ENCODE measurements at regions not wholly inside any gene's neighbourhood (a gene's known extent, or its start where the extent isn't known, plus 50 kb on each side); places are given as distances from the start of the nearest gene placed in this dataset.

DNA sequence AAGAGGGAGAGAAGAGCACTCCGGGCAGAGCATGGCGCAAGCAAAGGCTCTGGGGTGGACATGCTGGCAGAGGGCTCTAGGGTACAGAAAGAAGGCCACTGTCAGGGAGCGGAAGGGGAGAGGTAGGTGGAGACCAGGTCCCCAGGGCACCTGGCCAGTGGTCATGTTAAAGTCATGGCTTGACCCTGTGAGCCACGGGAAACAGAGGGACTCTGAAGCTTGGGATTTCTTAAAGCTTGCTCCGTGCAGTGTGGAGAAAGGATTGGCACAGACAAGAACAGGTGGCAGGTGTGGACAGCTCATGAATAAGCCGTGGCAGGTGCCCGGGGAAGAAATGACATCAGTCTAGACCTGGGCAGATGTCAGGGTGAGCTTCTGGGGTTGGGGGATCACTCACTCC is 413.8 kb downstream of the BCL11B start:
- Mint-ChIP-seq H3K36me3 (no peaks in the 10 kb centered on the region), H3K9me3 (peaks cover 7% of the 10 kb centered on the region), H3K27me3 (no peaks in the 10 kb centered on the region), H3K4me3 (no peak overlapping the region), H3K27ac (no peak overlapping the region), H3K4me1 (no peaks in the 10 kb centered on the region)
- no peak for ATAC-seq

DNA sequence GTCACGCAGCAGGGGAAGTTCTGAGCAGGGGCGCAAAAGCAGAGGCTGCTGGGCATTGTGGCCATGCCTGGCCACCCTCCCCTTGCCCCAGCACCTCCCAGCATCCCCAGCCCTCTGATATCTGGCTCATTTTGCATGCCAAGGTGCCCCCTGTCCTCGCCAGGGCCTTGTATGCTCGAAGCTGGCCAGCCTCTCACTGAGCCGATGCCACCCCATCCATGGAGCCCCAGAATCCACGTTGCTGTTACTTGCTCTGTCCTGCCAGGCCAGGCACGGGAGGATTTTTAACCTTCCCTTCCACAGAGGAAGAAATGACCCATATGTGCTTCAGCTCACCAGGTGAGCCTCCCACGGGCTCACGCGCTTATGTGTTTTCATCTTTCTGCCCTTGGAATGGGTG is 413.4 kb downstream of the BCL11B start:
- ATAC-seq: no peak
- H3K36me3 Mint-ChIP-seq: no peaks in the 10 kb centered on the region
- no peak overlapping the region for H3K4me3 Mint-ChIP-seq
- no peak overlapping the region for H3K27ac Mint-ChIP-seq
- H3K9me3 Mint-ChIP-seq: peaks cover 7% of the 10 kb centered on the region
- no peaks in the 10 kb centered on the region for H3K27me3 Mint-ChIP-seq
- no peaks in the 10 kb centered on the region for H3K4me1 Mint-ChIP-seq

DNA sequence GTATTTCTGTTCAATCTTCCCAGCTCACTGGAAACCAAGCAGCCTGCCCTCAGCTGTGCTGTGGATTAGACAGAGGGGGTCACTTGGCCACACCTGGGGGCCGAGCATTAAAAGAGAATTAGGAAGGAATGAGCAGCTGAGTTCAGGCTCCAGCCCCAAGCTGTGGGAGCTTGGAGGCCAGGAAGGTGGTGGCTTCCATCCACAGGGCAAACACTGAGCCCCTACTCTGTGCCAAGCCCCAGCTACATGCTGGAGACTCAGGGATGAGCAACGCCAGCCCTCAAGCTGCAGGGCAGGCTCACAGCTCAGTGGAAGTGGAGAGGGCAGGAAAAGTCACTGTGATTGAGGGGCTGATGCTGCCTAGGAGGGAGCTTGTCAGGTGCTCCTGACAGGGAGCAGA is 412.7 kb downstream of the BCL11B start:
- no peaks in the 10 kb centered on the region for H3K36me3 Mint-ChIP-seq
- no peak overlapping the region for H3K4me3 Mint-ChIP-seq
- H3K9me3 Mint-ChIP-seq: peaks cover 5% of the 10 kb centered on the region
- no peaks in the 10 kb centered on the region for H3K27me3 Mint-ChIP-seq
- no peak overlapping the region for H3K27ac Mint-ChIP-seq
- no peaks in the 10 kb centered on the region for H3K4me1 Mint-ChIP-seq
- ATAC-seq: no peak

DNA sequence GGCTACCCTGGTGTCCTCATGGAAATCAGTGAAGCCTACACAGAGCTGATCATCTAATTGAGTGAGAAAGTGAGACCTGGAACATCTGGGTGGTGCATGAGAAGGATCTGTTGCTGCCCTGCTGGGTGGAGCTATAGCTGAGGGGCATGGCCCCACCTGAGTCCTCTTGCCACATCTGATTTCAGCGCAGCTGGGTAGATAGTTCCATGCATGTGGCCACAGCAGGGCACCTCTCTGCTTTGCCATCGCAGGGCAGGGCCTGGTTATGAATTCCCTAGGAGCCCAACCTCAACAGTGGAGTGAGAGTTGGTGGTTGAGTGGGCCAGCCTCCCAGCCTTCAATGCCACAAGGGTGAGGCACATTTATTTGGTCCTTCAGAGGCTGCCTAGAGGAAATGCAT is 407.8 kb downstream of the BCL11B start:
- H3K36me3 Mint-ChIP-seq: no peaks in the 10 kb centered on the region
- H3K27me3 Mint-ChIP-seq: no peaks in the 10 kb centered on the region
- ATAC-seq: no peak
- no peaks in the 10 kb centered on the region for H3K9me3 Mint-ChIP-seq
- no peaks in the 10 kb centered on the region for H3K4me1 Mint-ChIP-seq
- H3K4me3 Mint-ChIP-seq: no peak overlapping the region
- no peak overlapping the region for H3K27ac Mint-ChIP-seq

DNA sequence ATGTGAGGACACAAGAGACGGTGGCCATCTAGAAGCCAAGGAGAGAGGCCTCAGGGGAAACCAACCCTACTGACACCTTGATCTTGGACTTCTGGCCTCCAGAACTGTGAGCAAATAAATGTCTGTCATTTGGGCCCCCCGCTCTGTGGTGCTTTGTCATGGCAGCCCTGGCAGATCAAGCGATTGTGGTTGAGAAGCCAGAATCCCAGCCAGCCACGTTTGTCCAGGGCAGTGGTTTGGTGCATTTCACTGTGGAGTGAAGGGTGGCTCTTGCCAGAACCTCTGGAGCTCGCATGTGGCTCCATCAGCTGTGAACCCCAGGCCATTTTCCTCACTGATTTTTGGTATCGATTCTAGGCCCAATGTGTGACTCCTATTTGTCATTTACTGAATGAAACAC is 404.9 kb downstream of the BCL11B start:
- ATAC-seq: no peak
- no peaks in the 10 kb centered on the region for H3K4me1 Mint-ChIP-seq
- H3K4me3 Mint-ChIP-seq: no peak overlapping the region
- H3K27me3 Mint-ChIP-seq: no peaks in the 10 kb centered on the region
- no peaks in the 10 kb centered on the region for H3K9me3 Mint-ChIP-seq
- H3K36me3 Mint-ChIP-seq: no peaks in the 10 kb centered on the region
- H3K27ac Mint-ChIP-seq: no peak overlapping the region

DNA sequence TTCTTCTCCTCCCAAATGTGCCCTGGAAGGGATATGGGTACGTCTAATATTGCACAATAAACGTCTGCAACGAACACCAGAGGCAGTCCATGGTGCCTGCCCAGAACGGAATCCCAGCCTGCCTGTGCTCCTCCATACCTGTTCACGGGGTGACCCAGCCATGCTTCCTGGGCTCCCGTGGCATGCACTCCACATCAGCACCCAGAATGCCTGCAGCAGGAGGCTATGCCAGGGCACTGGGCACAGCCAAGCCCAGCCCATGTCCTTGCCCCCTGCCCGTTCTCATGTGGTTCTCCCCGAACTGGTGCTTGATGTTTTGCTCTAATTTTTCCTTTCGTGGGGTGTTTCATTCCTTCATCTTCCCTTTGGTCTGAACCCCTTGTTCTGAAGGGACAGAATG is 404.3 kb downstream of the BCL11B start:
- Mint-ChIP-seq H3K9me3 (no peaks in the 10 kb centered on the region), H3K4me3 (no peak overlapping the region), H3K4me1 (no peaks in the 10 kb centered on the region), H3K27ac (no peak overlapping the region), H3K36me3 (no peaks in the 10 kb centered on the region), H3K27me3 (no peaks in the 10 kb centered on the region)
- no peak for ATAC-seq

DNA sequence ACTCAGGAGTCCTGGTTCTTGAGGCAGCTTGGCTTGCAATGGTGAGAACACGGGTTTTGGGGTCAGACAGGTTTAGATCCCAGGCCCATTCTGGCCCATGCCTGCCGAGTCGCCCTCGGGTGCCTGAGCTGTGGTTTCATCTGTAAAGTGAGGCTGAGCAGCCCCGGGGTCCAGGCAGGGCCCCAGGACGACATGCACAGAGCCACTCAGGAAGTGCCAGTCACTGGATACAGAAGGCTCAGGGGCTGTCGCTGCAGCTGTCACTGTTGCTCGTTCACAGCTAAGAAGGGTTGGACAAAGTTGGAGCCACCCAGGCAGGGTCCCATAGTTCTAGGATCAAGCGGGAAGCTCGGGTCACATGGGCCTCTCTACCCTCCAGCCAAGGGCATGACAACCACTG is 403.1 kb downstream of the BCL11B start:
- no peak for ATAC-seq
- H3K4me1 Mint-ChIP-seq: no peaks in the 10 kb centered on the region

DNA sequence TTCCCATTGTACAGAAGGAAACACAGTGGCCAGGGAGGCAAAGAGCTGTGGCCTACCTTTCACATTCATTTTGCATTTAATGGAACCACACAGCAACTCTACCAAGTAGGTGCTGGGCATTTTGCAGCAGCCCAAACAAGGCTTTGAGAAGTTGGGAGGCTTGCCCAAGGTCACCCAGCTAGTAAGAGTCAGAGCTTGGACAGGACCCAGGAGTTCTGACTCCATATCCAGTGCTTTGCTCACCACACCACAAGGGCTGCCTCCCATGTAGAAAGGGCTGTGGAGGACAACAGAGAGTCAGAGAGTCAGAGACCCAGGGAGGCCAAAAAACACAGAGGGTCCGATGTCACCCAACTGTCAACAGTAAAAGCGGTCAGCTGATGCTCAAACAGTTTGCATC is 400.2 kb downstream of the BCL11B start:
- ATAC-seq: no peak
- H3K9me3 Mint-ChIP-seq: peaks cover 6% of the 10 kb centered on the region
- no peaks in the 10 kb centered on the region for H3K36me3 Mint-ChIP-seq
- H3K4me3 Mint-ChIP-seq: no peak overlapping the region
- no peaks in the 10 kb centered on the region for H3K4me1 Mint-ChIP-seq
- no peak overlapping the region for H3K27ac Mint-ChIP-seq
- no peaks in the 10 kb centered on the region for H3K27me3 Mint-ChIP-seq

More for the DNA sequence above, 403.1 kb downstream of the BCL11B start:
- H3K4me3 Mint-ChIP-seq: no peak overlapping the region
- H3K9me3 Mint-ChIP-seq: peaks cover 6% of the 10 kb centered on the region
- H3K27me3 Mint-ChIP-seq: no peaks in the 10 kb centered on the region
- H3K36me3 Mint-ChIP-seq: no peaks in the 10 kb centered on the region
- no peak overlapping the region for H3K27ac Mint-ChIP-seq

DNA sequence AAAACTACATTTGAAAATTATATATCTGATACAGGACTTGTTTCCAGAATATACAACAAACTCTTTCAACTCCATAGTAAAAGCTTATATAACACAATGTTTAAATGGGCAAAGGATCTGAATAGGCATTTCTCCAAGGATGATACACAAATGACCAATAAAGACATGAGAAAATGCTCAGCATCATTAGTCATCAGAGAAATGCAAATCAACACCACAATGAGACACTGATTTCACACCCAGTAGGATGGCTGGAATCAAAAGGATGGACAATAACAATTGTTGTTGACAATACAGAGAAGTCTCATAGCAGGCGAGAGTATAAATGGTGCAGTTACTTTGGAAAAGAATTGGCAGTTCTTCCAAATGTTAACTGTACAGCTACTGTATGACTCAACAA is 394.9 kb downstream of the BCL11B start:
- Mint-ChIP-seq H3K4me1 (no peaks in the 10 kb centered on the region), H3K4me3 (no peak overlapping the region), H3K27ac (no peak overlapping the region), H3K9me3 (peaks cover 15% of the 10 kb centered on the region), H3K36me3 (no peaks in the 10 kb centered on the region), H3K27me3 (no peaks in the 10 kb centered on the region)
- ATAC-seq: no peak

DNA sequence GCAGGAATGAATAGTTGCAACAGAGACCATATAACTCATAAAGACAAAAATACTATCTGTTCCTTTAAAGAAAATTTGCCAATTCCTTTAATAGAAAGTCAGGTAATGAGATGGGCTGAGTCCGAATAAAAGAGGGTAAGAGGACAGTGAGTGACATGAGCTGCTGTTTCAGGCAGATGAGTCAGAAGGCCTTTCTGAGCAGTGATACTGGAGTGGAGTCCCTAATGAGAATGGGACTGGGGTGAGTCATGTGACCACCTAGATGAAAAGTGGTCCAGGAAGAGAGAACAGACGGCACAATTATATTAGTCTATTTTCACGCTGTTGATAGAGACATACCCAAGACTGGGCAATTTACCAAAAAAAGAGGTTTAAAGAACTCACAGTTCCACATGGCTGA is 393.7 kb downstream of the BCL11B start:
- Mint-ChIP-seq H3K4me1 (no peaks in the 10 kb centered on the region), H3K4me3 (no peak overlapping the region)

DNA sequence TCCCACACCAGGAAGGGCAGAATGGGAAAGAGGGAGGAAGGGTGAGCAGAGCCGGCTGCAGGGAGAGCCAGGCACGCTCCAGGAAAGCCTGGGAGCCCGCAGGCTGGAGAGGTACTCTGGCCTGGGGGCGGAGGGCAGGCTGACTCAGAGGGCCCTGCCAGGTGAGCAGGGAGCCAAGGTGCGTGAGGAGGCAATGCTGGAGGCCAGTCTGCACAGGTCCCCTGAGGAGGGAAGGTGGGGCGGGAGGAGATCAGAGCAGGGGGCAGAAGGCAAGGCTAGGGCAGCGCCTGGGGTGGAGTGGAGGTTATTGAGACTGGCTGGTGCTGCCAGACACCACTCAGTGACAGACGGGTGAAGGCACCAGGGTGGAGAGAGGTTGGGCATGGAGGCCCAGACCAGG is 385.0 kb downstream of the BCL11B start:
- Mint-ChIP-seq H3K9me3 (peaks cover 12% of the 10 kb centered on the region), H3K27ac (no peak overlapping the region), H3K27me3 (no peaks in the 10 kb centered on the region), H3K4me3 (no peak overlapping the region), H3K36me3 (no peaks in the 10 kb centered on the region), H3K4me1 (no peaks in the 10 kb centered on the region)
- ATAC-seq: no peak

More for the DNA sequence above, 393.7 kb downstream of the BCL11B start:
- no peaks in the 10 kb centered on the region for H3K27me3 Mint-ChIP-seq
- ATAC-seq: no peak
- H3K27ac Mint-ChIP-seq: no peak overlapping the region
- H3K36me3 Mint-ChIP-seq: no peaks in the 10 kb centered on the region
- H3K9me3 Mint-ChIP-seq: peaks cover 10% of the 10 kb centered on the region

DNA sequence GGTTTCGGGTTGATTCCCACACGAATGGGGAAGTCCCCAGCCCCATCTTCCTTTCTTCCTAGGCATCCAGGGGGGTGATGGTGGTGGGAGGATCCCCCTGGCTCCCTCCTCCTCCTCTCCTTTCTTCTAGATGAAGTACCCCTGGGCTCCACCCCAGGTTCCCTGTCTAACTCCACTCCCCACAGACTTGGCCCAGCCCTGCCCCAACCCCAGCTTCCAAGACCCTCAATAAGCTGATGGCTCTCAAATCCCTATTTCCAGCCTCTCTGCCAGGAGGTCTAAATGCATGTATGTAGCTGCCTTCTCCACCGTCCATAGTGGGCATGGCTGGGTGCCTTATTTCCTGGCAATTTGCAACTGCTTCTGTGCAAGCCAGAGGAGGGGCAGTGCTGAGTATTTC is 383.7 kb downstream of the BCL11B start:
- H3K9me3 Mint-ChIP-seq: peaks cover 12% of the 10 kb centered on the region

DNA sequence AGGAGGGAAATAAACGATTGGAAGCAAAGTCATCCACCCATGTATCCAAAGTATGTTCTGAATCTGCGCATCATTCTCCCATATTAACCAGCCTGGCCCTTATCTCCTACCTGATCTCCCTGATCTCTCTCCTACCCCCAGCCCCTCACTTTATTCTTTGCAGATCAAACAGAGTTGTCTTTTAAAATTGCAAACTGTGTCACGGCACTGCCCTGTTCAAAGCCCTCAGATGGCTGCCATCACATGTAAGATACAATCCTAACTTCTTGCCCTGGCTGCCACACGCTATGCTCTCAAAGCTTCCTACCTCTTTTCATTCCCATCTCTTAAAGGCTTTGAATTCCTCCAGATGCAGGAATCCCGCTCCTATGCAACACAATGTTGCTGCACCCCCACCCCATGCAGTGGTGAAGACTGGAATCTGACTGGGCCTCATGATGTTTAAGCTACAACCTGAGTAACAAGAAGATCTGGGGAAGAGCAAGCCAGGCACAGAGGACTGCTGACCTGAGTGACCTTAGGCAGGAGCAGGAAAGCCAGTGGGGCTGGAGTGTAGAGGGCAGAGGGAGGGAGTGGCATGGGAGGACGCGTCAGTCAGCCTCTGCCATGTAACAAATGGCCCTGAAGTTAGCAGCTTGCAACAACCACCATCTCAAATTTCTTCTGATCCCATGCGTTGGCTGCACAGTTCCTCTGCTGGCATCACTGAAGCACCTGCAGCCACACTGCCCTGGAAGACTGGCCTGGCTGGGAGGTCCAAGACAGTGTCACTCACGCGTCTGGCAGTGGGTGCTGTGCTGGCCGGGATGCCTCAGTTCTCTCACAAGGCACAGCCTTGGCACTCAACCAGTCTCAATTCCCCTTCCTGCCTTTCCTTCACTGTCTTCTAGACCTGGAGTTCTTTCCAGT is 382.8 kb downstream of the BCL11B start:
- no peaks in the 10 kb centered on the region for H3K27me3 Mint-ChIP-seq
- no peak overlapping the region for H3K4me3 Mint-ChIP-seq
- no peak overlapping the region for H3K27ac Mint-ChIP-seq
- peak; percentile 13 for ATAC-seq
- H3K36me3 Mint-ChIP-seq: no peaks in the 10 kb centered on the region
- no peaks in the 10 kb centered on the region for H3K4me1 Mint-ChIP-seq
- H3K9me3 Mint-ChIP-seq: peaks cover 12% of the 10 kb centered on the region

More for the DNA sequence above, 383.7 kb downstream of the BCL11B start:
- ATAC-seq: no peak
- H3K36me3 Mint-ChIP-seq: no peaks in the 10 kb centered on the region
- H3K27ac Mint-ChIP-seq: no peak overlapping the region
- H3K4me1 Mint-ChIP-seq: no peaks in the 10 kb centered on the region
- H3K4me3 Mint-ChIP-seq: no peak overlapping the region
- no peaks in the 10 kb centered on the region for H3K27me3 Mint-ChIP-seq

DNA sequence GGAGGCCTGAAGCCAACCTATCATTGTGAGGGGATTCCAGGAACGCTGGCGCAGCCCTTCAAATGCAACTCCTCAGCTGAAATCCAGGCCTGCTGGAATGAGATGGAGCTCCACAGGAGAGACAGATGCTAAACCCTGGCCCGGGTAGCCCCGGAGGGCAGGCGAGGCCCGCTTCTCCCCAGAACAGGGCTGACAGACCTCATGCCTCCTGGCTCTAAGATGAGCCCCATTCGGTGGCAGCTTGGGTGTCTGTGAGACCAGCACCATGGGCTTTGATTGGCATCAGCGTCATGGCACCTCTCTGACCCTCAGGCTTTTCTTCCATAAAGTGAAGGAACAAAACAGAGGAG is 382.2 kb downstream of the BCL11B start:
- H3K9me3 Mint-ChIP-seq: peaks cover 16% of the 10 kb centered on the region
- no peaks in the 10 kb centered on the region for H3K27me3 Mint-ChIP-seq
- ATAC-seq: no peak
- no peak overlapping the region for H3K4me3 Mint-ChIP-seq
- no peaks in the 10 kb centered on the region for H3K36me3 Mint-ChIP-seq
- H3K4me1 Mint-ChIP-seq: no peaks in the 10 kb centered on the region
- no peak overlapping the region for H3K27ac Mint-ChIP-seq

DNA sequence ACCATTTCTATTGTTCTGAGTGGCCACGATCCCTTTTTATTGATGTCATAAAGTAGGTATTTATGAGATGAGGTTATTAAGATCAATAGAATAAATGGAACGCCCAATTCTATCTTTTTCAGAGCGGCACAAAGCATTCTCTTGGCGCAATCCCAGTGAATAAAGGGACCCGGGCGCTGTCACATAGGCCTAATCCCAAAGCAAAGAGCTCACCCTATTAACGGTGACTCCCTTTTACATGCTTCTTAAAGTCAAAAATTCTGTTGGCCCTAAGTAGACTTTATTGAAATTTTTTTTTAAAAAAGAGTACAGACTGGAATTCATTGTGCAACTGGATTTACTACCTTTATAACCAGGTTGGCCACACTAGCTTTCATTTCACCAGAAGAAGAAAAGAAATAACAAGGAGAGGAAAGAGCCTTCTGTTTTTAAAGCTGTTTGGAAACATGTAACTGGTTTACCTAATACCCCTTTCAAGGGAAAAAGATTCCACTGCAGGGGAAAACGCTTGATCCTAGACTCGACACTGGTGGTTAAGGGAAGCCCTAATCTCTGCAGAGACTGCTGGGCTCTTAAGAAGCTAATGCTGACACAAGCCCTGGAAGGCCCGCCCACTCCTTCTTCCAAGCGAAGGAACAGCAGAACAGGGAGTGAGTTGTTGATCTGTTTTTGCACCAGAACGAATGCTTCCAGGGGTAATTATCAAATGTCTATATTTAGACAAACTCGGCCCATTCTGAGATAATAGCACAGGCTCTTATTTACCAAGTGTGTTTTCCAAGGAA is 381.2 kb downstream of the BCL11B start:
- Mint-ChIP-seq H3K4me1 (no peaks in the 10 kb centered on the region), H3K4me3 (no peak overlapping the region), H3K9me3 (peaks cover 13% of the 10 kb centered on the region)

DNA sequence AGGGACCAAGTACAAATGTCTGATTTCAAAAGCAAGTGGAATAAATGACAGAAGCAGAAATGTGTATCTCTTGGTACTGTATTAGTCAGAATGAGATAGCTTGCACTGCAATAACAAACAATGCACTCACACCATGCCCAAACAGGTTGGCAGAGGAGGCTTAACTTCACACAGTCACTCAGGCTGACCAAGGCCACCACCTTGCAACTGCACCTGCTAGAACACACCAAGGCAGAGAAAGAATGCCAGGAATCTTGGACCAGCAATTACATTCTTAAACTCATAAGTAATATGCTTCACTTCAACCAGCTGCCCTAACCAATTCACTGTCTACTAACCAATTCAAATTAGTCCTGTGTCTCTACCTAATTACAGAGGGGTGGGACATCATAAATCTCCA is 378.3 kb downstream of the BCL11B start:
- Mint-ChIP-seq H3K36me3 (no peaks in the 10 kb centered on the region), H3K27ac (no peak overlapping the region), H3K4me1 (no peaks in the 10 kb centered on the region), H3K9me3 (peaks cover 11% of the 10 kb centered on the region), H3K27me3 (no peaks in the 10 kb centered on the region), H3K4me3 (no peak overlapping the region)
- ATAC-seq: no peak

More for the DNA sequence above, 381.2 kb downstream of the BCL11B start:
- H3K27ac Mint-ChIP-seq: no peak overlapping the region
- H3K36me3 Mint-ChIP-seq: no peaks in the 10 kb centered on the region
- ATAC-seq: no peak
- no peaks in the 10 kb centered on the region for H3K27me3 Mint-ChIP-seq

Data from stimulated activated memory B cell treated with anti-CD40 and anti-IgM and Interleukin-4, amounts not matched to agents 10 μg/mL and 1 μg/mL and 100 μg/mL, for 72 hours (primary cell).